ENCODE measurements at regions not wholly inside any gene's neighbourhood (a gene's known extent, or its start where the extent isn't known, plus 50 kb on each side); places are given as distances from the start of the nearest gene placed in this dataset.

DNA sequence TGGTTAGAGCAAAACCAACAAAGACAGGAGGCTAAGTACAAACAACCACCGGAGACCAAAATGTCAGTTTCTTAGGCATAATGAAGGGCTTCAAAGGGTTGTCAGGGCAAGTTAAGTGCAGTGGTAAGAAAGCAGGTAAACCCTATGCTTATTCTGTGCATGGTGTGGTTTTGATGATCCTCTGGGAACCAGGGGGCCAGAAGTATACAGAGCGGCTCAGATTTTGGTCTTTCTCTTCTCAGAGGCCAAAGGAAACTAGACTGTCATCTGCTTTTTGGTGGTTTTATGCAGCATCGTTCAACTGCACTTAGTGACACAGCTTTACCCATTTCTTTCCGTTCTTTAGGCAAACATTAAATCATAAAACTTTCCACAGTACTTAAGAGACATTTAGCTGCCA is 332.7 kb upstream of the CELF2 start:
- DNase-seq (ENCODE audit: low spot score): no peak
- H3K27me3 ChIP-seq: no peaks in the 10 kb centered on the region
- no peaks in the 10 kb centered on the region for H3K27me3 Mint-ChIP-seq (ENCODE audit: insufficient read depth, low read depth)
- TF ChIP-seq, protein P1, sequence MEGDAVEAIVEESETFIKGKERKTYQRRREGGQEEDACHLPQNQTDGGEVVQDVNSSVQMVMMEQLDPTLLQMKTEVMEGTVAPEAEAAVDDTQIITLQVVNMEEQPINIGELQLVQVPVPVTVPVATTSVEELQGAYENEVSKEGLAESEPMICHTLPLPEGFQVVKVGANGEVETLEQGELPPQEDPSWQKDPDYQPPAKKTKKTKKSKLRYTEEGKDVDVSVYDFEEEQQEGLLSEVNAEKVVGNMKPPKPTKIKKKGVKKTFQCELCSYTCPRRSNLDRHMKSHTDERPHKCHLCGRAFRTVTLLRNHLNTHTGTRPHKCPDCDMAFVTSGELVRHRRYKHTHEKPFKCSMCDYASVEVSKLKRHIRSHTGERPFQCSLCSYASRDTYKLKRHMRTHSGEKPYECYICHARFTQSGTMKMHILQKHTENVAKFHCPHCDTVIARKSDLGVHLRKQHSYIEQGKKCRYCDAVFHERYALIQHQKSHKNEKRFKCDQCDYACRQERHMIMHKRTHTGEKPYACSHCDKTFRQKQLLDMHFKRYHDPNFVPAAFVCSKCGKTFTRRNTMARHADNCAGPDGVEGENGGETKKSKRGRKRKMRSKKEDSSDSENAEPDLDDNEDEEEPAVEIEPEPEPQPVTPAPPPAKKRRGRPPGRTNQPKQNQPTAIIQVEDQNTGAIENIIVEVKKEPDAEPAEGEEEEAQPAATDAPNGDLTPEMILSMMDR (IDR thresholded peaks at IDR 0.05): no peak
- no peak for TF ChIP-seq EZH2 (IDR thresholded peaks at IDR 0.05)
- TF ChIP-seq EZH2phosphoT487 (IDR thresholded peaks at IDR 0.05): no peak
- H3K36me3 ChIP-seq: no peaks in the 10 kb centered on the region
- H3K79me2 ChIP-seq (ENCODE audit: low read depth): no peaks in the 10 kb centered on the region
- H3K4me3 ChIP-seq: no peak overlapping the region
- H3F3A ChIP-seq (ENCODE audit: low read depth): no peaks in the 10 kb centered on the region
- no peak overlapping the region for H3K4me3 Mint-ChIP-seq
- H3K9ac ChIP-seq: no peak overlapping the region
- H3K27ac Mint-ChIP-seq: no peak overlapping the region
- H4K20me1 ChIP-seq (ENCODE audit: low read depth): no peaks in the 10 kb centered on the region
- H3K4me1 ChIP-seq: peaks cover 7% of the 10 kb centered on the region
- H2AFZ ChIP-seq (replicated peaks): no peak overlapping the region
- H3K36me3 Mint-ChIP-seq: no peaks in the 10 kb centered on the region
- no peak overlapping the region for H3K4me2 ChIP-seq
- H3K27ac ChIP-seq: no peak overlapping the region
- peaks cover 10% of the 10 kb centered on the region for H3K4me1 Mint-ChIP-seq
- peaks cover 3% of the 10 kb centered on the region for H3K9me3 Mint-ChIP-seq
- no peaks in the 10 kb centered on the region for H3K9me3 ChIP-seq (ENCODE audit: low read depth)

GRCh38 chr10:10685566-10685965 is 332.1 kb upstream of the CELF2 start:
- H3K27me3 ChIP-seq: no peaks in the 10 kb centered on the region
- no peak for DNase-seq (ENCODE audit: low spot score)
- Mint-ChIP-seq H3K4me3 (no peak overlapping the region), H3K36me3 (no peaks in the 10 kb centered on the region), H3K27ac (no peak overlapping the region), H3K4me1 (peaks cover 10% of the 10 kb centered on the region), H3K9me3 (peaks cover 3% of the 10 kb centered on the region), H3K27me3 (ENCODE audit: insufficient read depth, low read depth) (no peaks in the 10 kb centered on the region)
- H3F3A ChIP-seq (ENCODE audit: low read depth): no peaks in the 10 kb centered on the region
- no peak overlapping the region for H2AFZ ChIP-seq (replicated peaks)
- H3K79me2 ChIP-seq (ENCODE audit: low read depth): no peaks in the 10 kb centered on the region
- no peak overlapping the region for H3K27ac ChIP-seq
- H3K9me3 ChIP-seq (ENCODE audit: low read depth): no peaks in the 10 kb centered on the region
- no peaks in the 10 kb centered on the region for H3K36me3 ChIP-seq
- H3K4me2 ChIP-seq: no peak overlapping the region
- no peak overlapping the region for H3K4me3 ChIP-seq
- H3K4me1 ChIP-seq: peaks cover 7% of the 10 kb centered on the region
- no peak for TF ChIP-seq EZH2phosphoT487 (IDR thresholded peaks at IDR 0.05)
- no peak for TF ChIP-seq EZH2 (IDR thresholded peaks at IDR 0.05)
- TF ChIP-seq, protein P1 (IDR thresholded peaks at IDR 0.05): no peak
- no peak overlapping the region for H3K9ac ChIP-seq
- no peaks in the 10 kb centered on the region for H4K20me1 ChIP-seq (ENCODE audit: low read depth)

GRCh38 chr10:10687751-10688150 is 329.9 kb upstream of the CELF2 start:
- no peaks in the 10 kb centered on the region for H3K36me3 Mint-ChIP-seq
- Histone ChIP-seq H3K79me2 (ENCODE audit: low read depth) (no peaks in the 10 kb centered on the region), H3K9me3 (ENCODE audit: low read depth) (no peaks in the 10 kb centered on the region), H3K36me3 (no peaks in the 10 kb centered on the region), H3K27me3 (no peaks in the 10 kb centered on the region), H3K9ac (no peak overlapping the region), H2AFZ (replicated peaks) (no peak overlapping the region), H3K4me3 (no peak overlapping the region), H3K4me2 (no peak overlapping the region), H4K20me1 (ENCODE audit: low read depth) (no peaks in the 10 kb centered on the region), H3K27ac (no peak overlapping the region), H3K4me1 (peaks cover 7% of the 10 kb centered on the region), H3F3A (ENCODE audit: low read depth) (no peaks in the 10 kb centered on the region)
- no peak overlapping the region for H3K4me3 Mint-ChIP-seq
- DNase-seq (ENCODE audit: low spot score): no peak
- H3K4me1 Mint-ChIP-seq: peaks cover 10% of the 10 kb centered on the region
- no peak overlapping the region for H3K27ac Mint-ChIP-seq
- H3K9me3 Mint-ChIP-seq: peaks cover 3% of the 10 kb centered on the region
- H3K27me3 Mint-ChIP-seq (ENCODE audit: insufficient read depth, low read depth): no peaks in the 10 kb centered on the region
- TF ChIP-seq EZH2phosphoT487 (IDR thresholded peaks at IDR 0.05): no peak
- TF ChIP-seq EZH2 (IDR thresholded peaks at IDR 0.05): no peak
- TF ChIP-seq, protein P1 (IDR thresholded peaks at IDR 0.05): no peak

All from neural progenitor cell (in vitro differentiated cells).